Thoracic aorta (tissue), 2 donors: ENCODE measurements at regions not wholly inside any gene's neighbourhood (a gene's known extent, or its start where the extent isn't known, plus 50 kb on each side); places are given as distances from the start of the nearest gene placed in this dataset.

Source experiments
- ATAC-seq: fragments of 150-250 bp; one replicate; pipeline ENCODE4 v1.8.0; 2017; ENCODE audit warnings: low read depth; ENCODE audit not compliant: insufficient number of reproducible peaks, low FRiP score
- DNase-seq: peaks from one replicate; pipeline ENCODE4 v3.0.0-alpha.2; 2020; ENCODE audit warnings: low spot score
- H3K27ac ChIP-seq, 2 donors: fragments of 200-600 bp; sonication (generic); 1 replicate in 1 of 2; 2 replicates in 1 of 2; pipeline ENCODE4 v1.5.1; 2016; ENCODE audit warnings: mild to moderate bottlenecking in 2 of 2, moderate library complexity in 2 of 2
- H3K27me3 ChIP-seq: fragments of 200-600 bp; sonication (generic); replicated peaks from 2 replicates; pipeline ENCODE4 v1.6.0; 2016; ENCODE audit warnings: mild to moderate bottlenecking; ENCODE audit not compliant: insufficient read depth
- H3K36me3 ChIP-seq: fragments of 200-600 bp; sonication (generic); one replicate; pipeline ENCODE4 v1.5.1; 2016
- H3K4me1 ChIP-seq, 2 donors: fragments of 200-600 bp; sonication (generic); 1 replicate in 1 of 2; 2 replicates in 1 of 2; pipeline versions ENCODE4 v1.5.1 to v1.6.0; 2016; ENCODE audit warnings: low read depth in 2 of 2, mild to moderate bottlenecking in 1 of 2; ENCODE audit not compliant: control insufficient read depth in 1 of 2
- H3K4me3 ChIP-seq: fragments of 200-600 bp; sonication (generic); 2 replicates; pipeline ENCODE4 v1.5.1; 2016; ENCODE audit warnings: mild to moderate bottlenecking
- H3K9me3 ChIP-seq: fragments of 200-600 bp; sonication (generic); 2 replicates; pipeline ENCODE4 v1.5.1; 2016
- TF ChIP-seq, protein P1 (sequence below): fragments of 200-600 bp; sonication (generic); IDR thresholded peaks from one replicate; pipeline ENCODE4 v1.5.1; 2019; ENCODE audit warnings: antibody characterized with exemption

DNA sequence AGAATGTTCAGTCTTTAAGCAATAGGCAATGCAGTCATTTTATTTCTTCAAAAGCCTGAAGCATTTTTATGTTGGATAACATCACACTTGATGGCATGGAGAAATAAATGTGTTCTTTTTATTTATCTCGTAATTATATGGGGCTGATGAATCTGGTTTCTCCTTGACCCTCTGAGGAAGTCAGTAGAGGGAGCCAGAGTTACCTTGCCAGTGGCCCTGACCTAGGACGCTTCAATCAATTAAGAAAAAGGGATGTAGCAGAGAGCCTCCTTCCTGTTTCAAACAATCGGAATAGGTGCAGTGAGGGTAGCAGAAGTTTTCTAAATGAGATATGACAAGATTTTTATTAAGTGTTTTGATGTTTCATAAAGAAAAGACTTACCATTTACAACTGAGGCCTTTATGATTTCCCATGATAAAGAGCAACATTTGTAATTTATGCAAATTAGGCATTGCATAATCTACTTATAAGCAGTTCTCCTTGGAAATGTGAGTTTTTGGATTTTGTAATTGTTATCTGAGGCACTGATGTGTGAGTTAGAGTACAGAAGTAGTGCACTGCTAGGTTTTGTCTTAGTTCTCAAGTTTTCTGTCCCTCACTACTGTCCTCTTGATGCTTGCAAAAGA lies 129.1 kb downstream of the RAP2B start:
- ATAC-seq (no peak), DNase-seq (no peak)
- peaks cover 7 to 8% of the 10 kb centered on the region in 2 donors for H3K4me1 ChIP-seq
- H3K4me3 ChIP-seq, result no peak overlapping the region
- no peaks in the 10 kb centered on the region for H3K36me3 ChIP-seq
- H3K9me3 ChIP-seq, result no peaks in the 10 kb centered on the region
- TF ChIP-seq, protein P1, sequence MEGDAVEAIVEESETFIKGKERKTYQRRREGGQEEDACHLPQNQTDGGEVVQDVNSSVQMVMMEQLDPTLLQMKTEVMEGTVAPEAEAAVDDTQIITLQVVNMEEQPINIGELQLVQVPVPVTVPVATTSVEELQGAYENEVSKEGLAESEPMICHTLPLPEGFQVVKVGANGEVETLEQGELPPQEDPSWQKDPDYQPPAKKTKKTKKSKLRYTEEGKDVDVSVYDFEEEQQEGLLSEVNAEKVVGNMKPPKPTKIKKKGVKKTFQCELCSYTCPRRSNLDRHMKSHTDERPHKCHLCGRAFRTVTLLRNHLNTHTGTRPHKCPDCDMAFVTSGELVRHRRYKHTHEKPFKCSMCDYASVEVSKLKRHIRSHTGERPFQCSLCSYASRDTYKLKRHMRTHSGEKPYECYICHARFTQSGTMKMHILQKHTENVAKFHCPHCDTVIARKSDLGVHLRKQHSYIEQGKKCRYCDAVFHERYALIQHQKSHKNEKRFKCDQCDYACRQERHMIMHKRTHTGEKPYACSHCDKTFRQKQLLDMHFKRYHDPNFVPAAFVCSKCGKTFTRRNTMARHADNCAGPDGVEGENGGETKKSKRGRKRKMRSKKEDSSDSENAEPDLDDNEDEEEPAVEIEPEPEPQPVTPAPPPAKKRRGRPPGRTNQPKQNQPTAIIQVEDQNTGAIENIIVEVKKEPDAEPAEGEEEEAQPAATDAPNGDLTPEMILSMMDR, result no peak
- H3K27ac ChIP-seq, result no peak overlapping the region
- H3K27me3 ChIP-seq, result no peaks in the 10 kb centered on the region

DNA sequence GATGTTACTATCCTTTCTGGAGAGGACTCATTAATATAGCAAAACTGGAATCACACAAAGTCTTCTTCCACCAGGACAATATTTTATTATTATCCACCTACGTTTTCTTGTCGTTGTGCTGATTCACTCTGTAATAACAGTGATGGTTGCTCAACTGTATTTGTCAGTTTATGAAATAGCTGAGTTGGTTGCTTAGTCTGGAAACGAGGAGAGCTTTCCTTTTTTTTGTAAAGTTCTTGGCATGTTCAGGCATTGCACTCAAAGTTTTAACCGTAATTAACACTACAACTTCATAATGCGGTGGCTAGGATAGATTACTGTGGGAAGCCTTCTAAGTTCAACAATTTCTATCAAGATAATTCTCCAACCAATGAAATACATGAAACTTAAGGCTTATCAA lies 131.2 kb downstream of the RAP2B start:
- peak overlapping the region; percentile 15 for H3K4me3 ChIP-seq
- H3K4me1 ChIP-seq, result peaks cover 7 to 8% of the 10 kb centered on the region in 2 donors
- H3K27ac ChIP-seq, result no peak overlapping the region
- DNase-seq (no peak), ATAC-seq (no peak)
- no peaks in the 10 kb centered on the region for H3K9me3 ChIP-seq
- TF ChIP-seq, protein P1, result no peak
- no peaks in the 10 kb centered on the region for H3K36me3 ChIP-seq
- H3K27me3 ChIP-seq, result no peaks in the 10 kb centered on the region

DNA sequence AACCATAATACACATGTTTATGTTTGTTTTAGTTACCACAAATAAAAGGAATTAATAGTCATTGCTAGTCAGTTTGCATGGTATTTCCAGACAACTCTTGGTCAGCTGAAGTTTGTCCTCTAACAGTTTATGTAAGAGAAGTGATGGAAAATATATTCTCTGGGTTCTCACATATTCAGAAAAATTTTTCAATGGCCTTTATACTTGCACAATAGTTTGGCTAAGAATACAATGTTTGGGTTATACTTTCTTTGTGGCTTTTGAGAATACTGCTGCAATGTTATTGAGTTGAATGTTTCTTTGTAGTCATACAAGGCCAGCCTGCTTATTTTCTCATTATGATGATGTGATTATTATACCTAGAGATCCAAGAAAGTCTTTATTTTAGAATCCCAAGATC lies 133.9 kb downstream of the RAP2B start:
- no peaks in the 10 kb centered on the region for H3K27me3 ChIP-seq
- no peak overlapping the region for H3K4me3 ChIP-seq
- no peak overlapping the region for H3K27ac ChIP-seq
- peaks cover 5 to 7% of the 10 kb centered on the region in 2 donors for H3K4me1 ChIP-seq
- DNase-seq, result no peak
- no peaks in the 10 kb centered on the region for H3K9me3 ChIP-seq
- no peaks in the 10 kb centered on the region for H3K36me3 ChIP-seq
- TF ChIP-seq, protein P1, result no peak
- ATAC-seq, result no peak

DNA sequence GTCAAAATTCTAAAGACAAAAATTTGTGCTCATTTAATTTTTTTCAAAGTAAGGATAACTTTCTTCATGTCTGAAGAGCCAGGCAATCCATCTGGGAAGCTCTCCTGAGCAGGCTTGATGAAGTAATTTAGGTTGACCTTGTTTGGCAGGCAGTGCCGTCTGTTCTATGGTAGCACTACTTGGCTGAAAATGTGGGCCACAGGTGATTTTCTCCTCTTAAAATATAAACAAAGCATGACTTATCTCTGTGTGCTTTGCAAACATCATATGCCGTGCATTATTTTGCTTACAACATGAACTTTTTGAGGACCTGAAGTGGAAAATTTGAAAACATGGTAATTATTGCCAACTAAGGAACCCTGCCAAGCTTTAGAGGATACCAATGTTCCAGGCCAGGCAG lies 143.2 kb downstream of the RAP2B start:
- H3K9me3 ChIP-seq, result no peaks in the 10 kb centered on the region
- H3K4me3 ChIP-seq, result no peak overlapping the region
- no peak for DNase-seq
- TF ChIP-seq, protein P1, result no peak
- ATAC-seq, result no peak
- H3K27me3 ChIP-seq, result no peaks in the 10 kb centered on the region
- H3K27ac ChIP-seq, result no peak overlapping the region
- no peaks in the 10 kb centered on the region for H3K4me1 ChIP-seq
- no peaks in the 10 kb centered on the region for H3K36me3 ChIP-seq

DNA sequence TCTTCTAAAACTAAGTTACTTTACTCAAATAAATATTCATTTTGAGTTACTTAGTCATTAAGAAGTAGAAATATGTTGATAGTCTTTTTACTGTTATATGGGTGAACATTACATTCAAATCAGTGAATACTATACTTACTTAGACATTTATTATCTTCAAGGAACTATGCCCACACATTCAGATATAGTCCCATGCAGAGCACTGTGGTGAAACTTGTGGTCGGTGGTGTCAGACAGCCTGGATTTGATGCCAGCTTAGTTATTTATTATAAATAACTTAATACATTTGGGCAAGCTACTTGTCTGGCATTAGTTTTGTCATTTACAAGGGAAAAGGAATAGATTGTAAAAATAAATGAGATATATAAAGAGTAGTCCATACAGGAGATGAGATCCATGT lies 149.5 kb downstream of the RAP2B start:
- H3K27me3 ChIP-seq, result no peaks in the 10 kb centered on the region
- no peak overlapping the region for H3K27ac ChIP-seq
- ATAC-seq (no peak), DNase-seq (no peak)
- TF ChIP-seq, protein P1, result no peak
- no peak overlapping the region for H3K4me3 ChIP-seq
- peaks cover 5 to 6% of the 10 kb centered on the region in 2 donors for H3K4me1 ChIP-seq
- H3K36me3 ChIP-seq, result no peaks in the 10 kb centered on the region
- no peaks in the 10 kb centered on the region for H3K9me3 ChIP-seq
